WTC11 (cell line): ENCODE measurements at regions not wholly inside any gene's neighbourhood (a gene's known extent, or its start where the extent isn't known, plus 50 kb on each side); places are given as distances from the start of the nearest gene placed in this dataset.

Experiments
- ATAC-seq: fragments of 200-7000 bp; cut with Tn5 transposase; 2 replicates; pipeline ENCODE4 v1.10.0; 2021; ENCODE audit warnings: mild to moderate bottlenecking, moderate library complexity
- CTCF ChIA-PET: fragments of 300-600 bp; sonication (Branson Sonifier 250); formaldehyde crosslinking; loops from one replicate; lab custom pipeline; 2021; ENCODE audit warnings: antibody characterized with exemption; lab: Charles Lee
- POLR2A ChIA-PET: fragments of 350-600 bp; sonication (Branson Sonifier 250); formaldehyde crosslinking; loops from one replicate; lab custom pipeline; 2021; ENCODE audit warnings: antibody characterized with exemption; lab: Charles Lee
- DNase-seq: peaks from one replicate; pipeline ENCODE4 v3.0.0; 2021; ENCODE audit warnings: low spot score
- H3K27ac Mint-ChIP-seq: 2 replicates; pipeline ENCODE4 v1.8.0; 2021; ENCODE audit warnings: mixed read lengths
- H3K27me3 Mint-ChIP-seq: 2 replicates; pipeline ENCODE4 v1.8.0; 2021; ENCODE audit warnings: low read depth, mild to moderate bottlenecking, moderate library complexity, mixed read lengths
- H3K36me3 Mint-ChIP-seq: 2 replicates; pipeline ENCODE4 v1.8.0; 2021; ENCODE audit warnings: mixed read lengths
- H3K4me1 Mint-ChIP-seq: 2 replicates; pipeline ENCODE4 v1.8.0; 2022; ENCODE audit warnings: mixed read lengths
- H3K4me3 Mint-ChIP-seq: 2 replicates; pipeline ENCODE4 v1.8.0; 2021; ENCODE audit warnings: mild to moderate bottlenecking, moderate library complexity, mixed read lengths
- H3K9me3 Mint-ChIP-seq: 2 replicates; pipeline ENCODE4 v1.8.0; 2021; ENCODE audit warnings: mixed read lengths
- CBFB ChIP-seq: sonication (generic); formaldehyde crosslinking; IDR thresholded peaks from 2 replicates; pipeline ENCODE4 v1.8.1; 2022; ENCODE audit warnings: mild to moderate bottlenecking, low read depth, missing genetic modification reagents
- NFATC4 ChIP-seq: fragments of 250-450 bp; sonication (Bioruptor Pico); IDR thresholded peaks from 2 replicates; pipeline ENCODE4 v1.9.0; 2021; ENCODE audit warnings: mild to moderate bottlenecking
- NFE2L1 ChIP-seq: sonication (generic); formaldehyde crosslinking; IDR thresholded peaks from 2 replicates; pipeline ENCODE4 v1.8.1; 2023; ENCODE audit warnings: missing genetic modification reagents
- NFYB ChIP-seq: sonication (generic); formaldehyde crosslinking; conservative IDR thresholded peaks from 2 replicates; pipeline ENCODE4 v1.8.0; 2022; ENCODE audit warnings: low read depth, missing genetic modification reagents
- SOX15 ChIP-seq: fragments of 250-450 bp; sonication (Bioruptor Pico); IDR thresholded peaks from 2 replicates; pipeline ENCODE4 v1.9.0; 2021; ENCODE audit warnings: mild to moderate bottlenecking
- ZNF138 ChIP-seq: sonication (generic); formaldehyde crosslinking; conservative IDR thresholded peaks from 2 replicates; pipeline ENCODE4 v1.8.1; 2022; ENCODE audit warnings: mild to moderate bottlenecking, moderate library complexity, missing genetic modification reagents
- ZNF219 ChIP-seq: sonication (generic); formaldehyde crosslinking; IDR thresholded peaks from 2 replicates; pipeline ENCODE4 v1.8.0; 2023; ENCODE audit warnings: missing genetic modification reagents, mild to moderate bottlenecking, borderline replicate concordance
- ZNF263 ChIP-seq: sonication (generic); formaldehyde crosslinking; IDR thresholded peaks from 2 replicates; pipeline ENCODE4 v1.8.1; 2022; ENCODE audit warnings: low read depth, mild to moderate bottlenecking, moderate library complexity, missing genetic modification reagents
- ZNF396 ChIP-seq: fragments of 250-450 bp; sonication (Bioruptor Pico); IDR thresholded peaks from 2 replicates; pipeline ENCODE4 v1.8.0; 2021; ENCODE audit warnings: mild to moderate bottlenecking, moderate library complexity, borderline replicate concordance
- ZNF671 ChIP-seq: fragments of 250-450 bp; sonication (Bioruptor Pico); IDR thresholded peaks from 2 replicates; pipeline ENCODE4 v1.8.0; 2021; ENCODE audit warnings: mild to moderate bottlenecking
- TF ChIP-seq, protein P1 (sequence below): fragments of 250-450 bp; sonication (Bioruptor Pico); IDR thresholded peaks from 2 replicates; pipeline ENCODE4 v1.9.0; 2021; ENCODE audit warnings: mild to moderate bottlenecking
- TF ChIP-seq, protein P2 (sequence below): sonication (generic); formaldehyde crosslinking; IDR thresholded peaks from 2 replicates; pipeline ENCODE4 v1.8.1; 2022; ENCODE audit warnings: mild to moderate bottlenecking, missing genetic modification reagents, moderate library complexity, borderline replicate concordance
- TF ChIP-seq, protein P3 (sequence below): fragments of 250-450 bp; sonication (Bioruptor Pico); IDR thresholded peaks from 2 replicates; pipeline ENCODE4 v1.9.0; 2021; ENCODE audit warnings: mild to moderate bottlenecking
- TF ChIP-seq, protein P4 (sequence below): sonication (generic); formaldehyde crosslinking; IDR thresholded peaks from 2 replicates; pipeline ENCODE4 v1.8.1; 2023; ENCODE audit warnings: mild to moderate bottlenecking, missing genetic modification reagents
- TF ChIP-seq, protein P5 (sequence below): fragments of 250-450 bp; sonication (Bioruptor Pico); IDR thresholded peaks from 2 replicates; pipeline ENCODE4 v1.9.0; 2021; ENCODE audit warnings: mild to moderate bottlenecking, borderline replicate concordance
- TF ChIP-seq, protein P6 (sequence below): sonication (generic); formaldehyde crosslinking; IDR thresholded peaks from 2 replicates; pipeline ENCODE4 v1.8.0; 2022; ENCODE audit warnings: mild to moderate bottlenecking, missing genetic modification reagents
- TF ChIP-seq, protein P7 (sequence below): fragments of 250-450 bp; sonication (Bioruptor Pico); IDR thresholded peaks from 2 replicates; pipeline ENCODE4 v1.8.0; 2021; ENCODE audit warnings: mild to moderate bottlenecking

DNA sequence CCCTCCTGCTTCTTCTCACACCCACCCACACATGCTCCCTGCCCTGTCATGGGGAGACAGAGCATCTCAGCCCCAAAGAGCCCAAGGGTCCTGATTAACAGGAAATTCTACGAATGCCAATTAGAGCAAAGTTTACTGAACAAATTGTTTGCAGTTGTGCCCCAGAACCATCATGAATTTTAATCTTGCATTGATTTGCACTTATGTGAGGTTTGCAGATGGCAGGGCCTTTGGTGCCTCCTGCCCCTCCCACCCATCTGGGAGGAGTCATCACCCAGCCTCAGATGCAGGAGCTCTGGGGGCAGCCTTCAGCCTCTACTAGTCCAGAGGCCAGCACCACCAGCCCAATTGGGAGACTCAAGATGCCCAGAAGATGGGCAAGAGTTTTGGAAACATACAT lies 80.8 kb downstream of the PCDH1 start:
- ChIA-PET POLR2A (no interaction called here), CTCF (interaction anchor here (1.2 kb wide), 1 partner anchor 42 kb away, joined by 3 read pairs; no protein-coding TSS in a partner anchor)
- no peaks in the 10 kb centered on the region for H3K36me3 Mint-ChIP-seq
- DNase-seq: no peak
- H3K4me1 Mint-ChIP-seq: peaks cover 25% of the 10 kb centered on the region
- ATAC-seq: no peak
- no peaks in the 10 kb centered on the region for H3K9me3 Mint-ChIP-seq
- H3K4me3 Mint-ChIP-seq: no peak overlapping the region
- H3K27ac Mint-ChIP-seq: no peak overlapping the region
- TF ChIP-seq, protein P1, sequence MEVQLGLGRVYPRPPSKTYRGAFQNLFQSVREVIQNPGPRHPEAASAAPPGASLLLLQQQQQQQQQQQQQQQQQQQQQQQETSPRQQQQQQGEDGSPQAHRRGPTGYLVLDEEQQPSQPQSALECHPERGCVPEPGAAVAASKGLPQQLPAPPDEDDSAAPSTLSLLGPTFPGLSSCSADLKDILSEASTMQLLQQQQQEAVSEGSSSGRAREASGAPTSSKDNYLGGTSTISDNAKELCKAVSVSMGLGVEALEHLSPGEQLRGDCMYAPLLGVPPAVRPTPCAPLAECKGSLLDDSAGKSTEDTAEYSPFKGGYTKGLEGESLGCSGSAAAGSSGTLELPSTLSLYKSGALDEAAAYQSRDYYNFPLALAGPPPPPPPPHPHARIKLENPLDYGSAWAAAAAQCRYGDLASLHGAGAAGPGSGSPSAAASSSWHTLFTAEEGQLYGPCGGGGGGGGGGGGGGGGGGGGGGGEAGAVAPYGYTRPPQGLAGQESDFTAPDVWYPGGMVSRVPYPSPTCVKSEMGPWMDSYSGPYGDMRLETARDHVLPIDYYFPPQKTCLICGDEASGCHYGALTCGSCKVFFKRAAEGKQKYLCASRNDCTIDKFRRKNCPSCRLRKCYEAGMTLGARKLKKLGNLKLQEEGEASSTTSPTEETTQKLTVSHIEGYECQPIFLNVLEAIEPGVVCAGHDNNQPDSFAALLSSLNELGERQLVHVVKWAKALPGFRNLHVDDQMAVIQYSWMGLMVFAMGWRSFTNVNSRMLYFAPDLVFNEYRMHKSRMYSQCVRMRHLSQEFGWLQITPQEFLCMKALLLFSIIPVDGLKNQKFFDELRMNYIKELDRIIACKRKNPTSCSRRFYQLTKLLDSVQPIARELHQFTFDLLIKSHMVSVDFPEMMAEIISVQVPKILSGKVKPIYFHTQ (CRISPR knock-in tag): no peak
- TF ChIP-seq ZNF219 (no peak), ZNF138 (CRISPR knock-in tag) (no peak), SOX15 (CRISPR knock-in tag) (no peak), ZNF671 (CRISPR knock-in tag) (no peak), ZNF396 (CRISPR knock-in tag) (no peak), NFYB (CRISPR knock-in tag) (no peak), CBFB (CRISPR knock-in tag) (no peak), NFATC4 (CRISPR knock-in tag) (no peak), NFE2L1 (CRISPR knock-in tag) (no peak), ZNF263 (CRISPR knock-in tag) (no peak)
- TF ChIP-seq, protein P2, sequence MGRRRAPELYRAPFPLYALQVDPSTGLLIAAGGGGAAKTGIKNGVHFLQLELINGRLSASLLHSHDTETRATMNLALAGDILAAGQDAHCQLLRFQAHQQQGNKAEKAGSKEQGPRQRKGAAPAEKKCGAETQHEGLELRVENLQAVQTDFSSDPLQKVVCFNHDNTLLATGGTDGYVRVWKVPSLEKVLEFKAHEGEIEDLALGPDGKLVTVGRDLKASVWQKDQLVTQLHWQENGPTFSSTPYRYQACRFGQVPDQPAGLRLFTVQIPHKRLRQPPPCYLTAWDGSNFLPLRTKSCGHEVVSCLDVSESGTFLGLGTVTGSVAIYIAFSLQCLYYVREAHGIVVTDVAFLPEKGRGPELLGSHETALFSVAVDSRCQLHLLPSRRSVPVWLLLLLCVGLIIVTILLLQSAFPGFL (CRISPR knock-in tag): no peak
- TF ChIP-seq, protein P3, sequence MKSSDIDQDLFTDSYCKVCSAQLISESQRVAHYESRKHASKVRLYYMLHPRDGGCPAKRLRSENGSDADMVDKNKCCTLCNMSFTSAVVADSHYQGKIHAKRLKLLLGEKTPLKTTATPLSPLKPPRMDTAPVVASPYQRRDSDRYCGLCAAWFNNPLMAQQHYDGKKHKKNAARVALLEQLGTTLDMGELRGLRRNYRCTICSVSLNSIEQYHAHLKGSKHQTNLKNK (CRISPR knock-in tag): no peak
- TF ChIP-seq, protein P4, sequence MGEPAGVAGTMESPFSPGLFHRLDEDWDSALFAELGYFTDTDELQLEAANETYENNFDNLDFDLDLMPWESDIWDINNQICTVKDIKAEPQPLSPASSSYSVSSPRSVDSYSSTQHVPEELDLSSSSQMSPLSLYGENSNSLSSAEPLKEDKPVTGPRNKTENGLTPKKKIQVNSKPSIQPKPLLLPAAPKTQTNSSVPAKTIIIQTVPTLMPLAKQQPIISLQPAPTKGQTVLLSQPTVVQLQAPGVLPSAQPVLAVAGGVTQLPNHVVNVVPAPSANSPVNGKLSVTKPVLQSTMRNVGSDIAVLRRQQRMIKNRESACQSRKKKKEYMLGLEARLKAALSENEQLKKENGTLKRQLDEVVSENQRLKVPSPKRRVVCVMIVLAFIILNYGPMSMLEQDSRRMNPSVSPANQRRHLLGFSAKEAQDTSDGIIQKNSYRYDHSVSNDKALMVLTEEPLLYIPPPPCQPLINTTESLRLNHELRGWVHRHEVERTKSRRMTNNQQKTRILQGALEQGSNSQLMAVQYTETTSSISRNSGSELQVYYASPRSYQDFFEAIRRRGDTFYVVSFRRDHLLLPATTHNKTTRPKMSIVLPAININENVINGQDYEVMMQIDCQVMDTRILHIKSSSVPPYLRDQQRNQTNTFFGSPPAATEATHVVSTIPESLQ (CRISPR knock-in tag): no peak
- TF ChIP-seq, protein P5, sequence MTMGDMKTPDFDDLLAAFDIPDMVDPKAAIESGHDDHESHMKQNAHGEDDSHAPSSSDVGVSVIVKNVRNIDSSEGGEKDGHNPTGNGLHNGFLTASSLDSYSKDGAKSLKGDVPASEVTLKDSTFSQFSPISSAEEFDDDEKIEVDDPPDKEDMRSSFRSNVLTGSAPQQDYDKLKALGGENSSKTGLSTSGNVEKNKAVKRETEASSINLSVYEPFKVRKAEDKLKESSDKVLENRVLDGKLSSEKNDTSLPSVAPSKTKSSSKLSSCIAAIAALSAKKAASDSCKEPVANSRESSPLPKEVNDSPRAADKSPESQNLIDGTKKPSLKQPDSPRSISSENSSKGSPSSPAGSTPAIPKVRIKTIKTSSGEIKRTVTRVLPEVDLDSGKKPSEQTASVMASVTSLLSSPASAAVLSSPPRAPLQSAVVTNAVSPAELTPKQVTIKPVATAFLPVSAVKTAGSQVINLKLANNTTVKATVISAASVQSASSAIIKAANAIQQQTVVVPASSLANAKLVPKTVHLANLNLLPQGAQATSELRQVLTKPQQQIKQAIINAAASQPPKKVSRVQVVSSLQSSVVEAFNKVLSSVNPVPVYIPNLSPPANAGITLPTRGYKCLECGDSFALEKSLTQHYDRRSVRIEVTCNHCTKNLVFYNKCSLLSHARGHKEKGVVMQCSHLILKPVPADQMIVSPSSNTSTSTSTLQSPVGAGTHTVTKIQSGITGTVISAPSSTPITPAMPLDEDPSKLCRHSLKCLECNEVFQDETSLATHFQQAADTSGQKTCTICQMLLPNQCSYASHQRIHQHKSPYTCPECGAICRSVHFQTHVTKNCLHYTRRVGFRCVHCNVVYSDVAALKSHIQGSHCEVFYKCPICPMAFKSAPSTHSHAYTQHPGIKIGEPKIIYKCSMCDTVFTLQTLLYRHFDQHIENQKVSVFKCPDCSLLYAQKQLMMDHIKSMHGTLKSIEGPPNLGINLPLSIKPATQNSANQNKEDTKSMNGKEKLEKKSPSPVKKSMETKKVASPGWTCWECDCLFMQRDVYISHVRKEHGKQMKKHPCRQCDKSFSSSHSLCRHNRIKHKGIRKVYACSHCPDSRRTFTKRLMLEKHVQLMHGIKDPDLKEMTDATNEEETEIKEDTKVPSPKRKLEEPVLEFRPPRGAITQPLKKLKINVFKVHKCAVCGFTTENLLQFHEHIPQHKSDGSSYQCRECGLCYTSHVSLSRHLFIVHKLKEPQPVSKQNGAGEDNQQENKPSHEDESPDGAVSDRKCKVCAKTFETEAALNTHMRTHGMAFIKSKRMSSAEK (CRISPR knock-in tag): no peak
- TF ChIP-seq, protein P6, sequence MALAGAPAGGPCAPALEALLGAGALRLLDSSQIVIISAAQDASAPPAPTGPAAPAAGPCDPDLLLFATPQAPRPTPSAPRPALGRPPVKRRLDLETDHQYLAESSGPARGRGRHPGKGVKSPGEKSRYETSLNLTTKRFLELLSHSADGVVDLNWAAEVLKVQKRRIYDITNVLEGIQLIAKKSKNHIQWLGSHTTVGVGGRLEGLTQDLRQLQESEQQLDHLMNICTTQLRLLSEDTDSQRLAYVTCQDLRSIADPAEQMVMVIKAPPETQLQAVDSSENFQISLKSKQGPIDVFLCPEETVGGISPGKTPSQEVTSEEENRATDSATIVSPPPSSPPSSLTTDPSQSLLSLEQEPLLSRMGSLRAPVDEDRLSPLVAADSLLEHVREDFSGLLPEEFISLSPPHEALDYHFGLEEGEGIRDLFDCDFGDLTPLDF (CRISPR knock-in tag): no peak
- TF ChIP-seq, protein P7, sequence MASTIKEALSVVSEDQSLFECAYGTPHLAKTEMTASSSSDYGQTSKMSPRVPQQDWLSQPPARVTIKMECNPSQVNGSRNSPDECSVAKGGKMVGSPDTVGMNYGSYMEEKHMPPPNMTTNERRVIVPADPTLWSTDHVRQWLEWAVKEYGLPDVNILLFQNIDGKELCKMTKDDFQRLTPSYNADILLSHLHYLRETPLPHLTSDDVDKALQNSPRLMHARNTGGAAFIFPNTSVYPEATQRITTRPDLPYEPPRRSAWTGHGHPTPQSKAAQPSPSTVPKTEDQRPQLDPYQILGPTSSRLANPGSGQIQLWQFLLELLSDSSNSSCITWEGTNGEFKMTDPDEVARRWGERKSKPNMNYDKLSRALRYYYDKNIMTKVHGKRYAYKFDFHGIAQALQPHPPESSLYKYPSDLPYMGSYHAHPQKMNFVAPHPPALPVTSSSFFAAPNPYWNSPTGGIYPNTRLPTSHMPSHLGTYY (CRISPR knock-in tag): no peak
- H3K27me3 Mint-ChIP-seq: no peaks in the 10 kb centered on the region
